Body of pancreas (tissue), 4 donors: ENCODE measurements at regions not wholly inside any gene's neighbourhood (a gene's known extent, or its start where the extent isn't known, plus 50 kb on each side); places are given as distances from the start of the nearest gene placed in this dataset.

Source experiments
- ATAC-seq: fragments of 150-250 bp; one replicate; pipeline ENCODE4 v1.9.1; 2016
- DNase-seq, 4 donors: peaks; one replicate each; pipeline ENCODE4 v3.0.0-alpha.2; 2019
- H3K27ac ChIP-seq, 4 donors: fragments of 200-600 bp; sonication (generic); 1 replicate in 3 of 4; 2 replicates in 1 of 4; pipeline versions ENCODE4 v1.5.1 to v1.6.1; 2016 to 2019; ENCODE audit warnings: mild to moderate bottlenecking in 1 of 4, mixed read lengths in 1 of 4, moderate library complexity in 1 of 4
- H3K27me3 ChIP-seq, 2 donors: fragments of 200-600 bp; sonication (generic); one replicate each; pipeline ENCODE4 v1.6.0; 2016; ENCODE audit warnings: mild to moderate bottlenecking in 1 of 2
- H3K36me3 ChIP-seq, 2 donors: fragments of 200-600 bp; sonication (generic); replicated peaks in 1 of 2; 2 replicates each; pipeline ENCODE4 v1.5.1; 2016; ENCODE audit warnings: low read depth in 2 of 2; ENCODE audit not compliant: insufficient read depth in 1 of 2
- H3K4me1 ChIP-seq: fragments of 200-600 bp; sonication (generic); one replicate; pipeline ENCODE4 v1.6.0; 2016
- H3K4me3 ChIP-seq, 2 donors: fragments of 200-600 bp; sonication (generic); 1 replicate in 1 of 2; 2 replicates in 1 of 2; pipeline ENCODE4 v1.5.1; 2016 to 2019
- H3K9me3 ChIP-seq, 3 donors: fragments of 200-600 bp; sonication (generic); 1 replicate in 2 of 3; 2 replicates in 1 of 3; pipeline ENCODE4 v1.5.1; 2016
- CTCF ChIP-seq, 7 experiments: fragments of 450-650 bp in 4 of 7; fragments of 200-600 bp in 3 of 7; sonication (generic) in 3 of 7; IDR thresholded peaks; one replicate each; pipeline ENCODE4 v1.5.1; 2016 to 2019; ENCODE audit warnings: antibody characterized with exemption in 7 of 7
- POLR2A ChIP-seq, 3 donors: fragments of 450-650 bp; IDR thresholded peaks; one replicate each; pipeline ENCODE4 v1.6.1; 2016; ENCODE audit warnings: antibody characterized with exemption in 3 of 3, mild to moderate bottlenecking in 2 of 3
- WGBS, 2 donors: methylation state at CpG; one replicate each; pipeline ENCODE4 v1.1.5; 2017; 5-methylcytosine and 5-hydroxymethylcytosine counted together
- intact Hi-C: fragments of 100-400 bp; cut with DNase I; formaldehyde crosslinking; loops from one replicate; pipeline ENCODE4 v1.15.1; 2023

- ATAC-seq (no peak), DNase-seq (no peak)
- 50 to 64% methylated on average over 6 of the region's 6 CpGs for WGBS, 2 donors
- Histone ChIP-seq H3K36me3 (no peaks in the 10 kb centered on the region), H3K4me1 (no peaks in the 10 kb centered on the region), H3K27me3 (no peaks in the 10 kb centered on the region), H3K27ac (no peak overlapping the region), H3K9me3 (no peaks in the 10 kb centered on the region), H3K4me3 (no peak overlapping the region)
- intact Hi-C loops, result no loop called here
- TF ChIP-seq POLR2A (IDR thresholded peaks at IDR 0.05) (no peak), CTCF (IDR thresholded peaks at IDR 0.05) (no peak)
These were observed 91.2 kb upstream of the SULT1C3 start for GRCh38 chr2:108148555-108148954.

- 11 to 16% methylated on average over 6 of the region's 6 CpGs for WGBS, 2 donors
These were observed 85.3 kb upstream of the SULT1C3 start for GRCh38 chr2:108154366-108155061.

GRCh38 chr2:108161298-108161697 is 78.5 kb upstream of the SULT1C3 start:
- no peaks in the 10 kb centered on the region for H3K27me3 ChIP-seq
- no peak for DNase-seq
- H3K27ac ChIP-seq, result no peak overlapping the region
- no peak for ATAC-seq
- WGBS, 2 donors, result 71 to 89% methylated on average over 1 of the region's 1 CpG
- intact Hi-C loops, result no loop called here
- H3K4me3 ChIP-seq, result no peak overlapping the region
- TF ChIP-seq CTCF (IDR thresholded peaks at IDR 0.05) (no peak), POLR2A (IDR thresholded peaks at IDR 0.05) (no peak)
- no peaks in the 10 kb centered on the region for H3K9me3 ChIP-seq
- H3K36me3 ChIP-seq, result no peaks in the 10 kb centered on the region
- no peaks in the 10 kb centered on the region for H3K4me1 ChIP-seq

More at GRCh38 chr2:108154366-108155061, 85.3 kb upstream of the SULT1C3 start:
- Histone ChIP-seq H3K36me3 (no peaks in the 10 kb centered on the region), H3K4me1 (no peaks in the 10 kb centered on the region), H3K4me3 (no peak overlapping the region), H3K27ac (no peak overlapping the region), H3K27me3 (no peaks in the 10 kb centered on the region), H3K9me3 (no peaks in the 10 kb centered on the region)
- no peak for DNase-seq
- ATAC-seq, result no peak
- intact Hi-C loops, result no loop called here
- TF ChIP-seq CTCF (IDR thresholded peaks at IDR 0.05) (no peak), POLR2A (IDR thresholded peaks at IDR 0.05) (no peak)

- 73 to 88% methylated on average over 2 of the region's 2 CpGs for whole genome bisulfite sequencing, 2 donors
- H3K4me1 ChIP-seq, result no peaks in the 10 kb centered on the region
- intact Hi-C loops, result no loop called here
- TF ChIP-seq CTCF (IDR thresholded peaks at IDR 0.05) (no peak), POLR2A (IDR thresholded peaks at IDR 0.05) (no peak)
- H3K27ac ChIP-seq, result no peak overlapping the region
- H3K36me3 ChIP-seq, result no peaks in the 10 kb centered on the region
- H3K27me3 ChIP-seq, result no peaks in the 10 kb centered on the region
- no peak for ATAC-seq
- H3K4me3 ChIP-seq, result no peak overlapping the region
- H3K9me3 ChIP-seq, result no peaks in the 10 kb centered on the region
- no peak for DNase-seq
These were observed 75.5 kb upstream of the SULT1C3 start for GRCh38 chr2:108164318-108164717.

GRCh38 chr2:108165729-108166128 is 74.0 kb upstream of the SULT1C3 start:
- 53% methylated on average over 4 of the region's 4 CpGs for WGBS, 2 donors
- ATAC-seq, result no peak
- no peak for DNase-seq
- no peaks in the 10 kb centered on the region for H3K4me1 ChIP-seq
- no peaks in the 10 kb centered on the region for H3K27me3 ChIP-seq
- intact Hi-C loops, result no loop called here
- H3K36me3 ChIP-seq, result no peaks in the 10 kb centered on the region
- no peaks in the 10 kb centered on the region for H3K9me3 ChIP-seq
- H3K4me3 ChIP-seq, result no peak overlapping the region
- no peak overlapping the region for H3K27ac ChIP-seq
- no peak for TF ChIP-seq POLR2A (IDR thresholded peaks at IDR 0.05)
- TF ChIP-seq CTCF (IDR thresholded peaks at IDR 0.05), result no peak
